Eye (tissue), 1 donor: ENCODE measurements at regions not wholly inside any gene's neighbourhood (a gene's known extent, or its start where the extent isn't known, plus 50 kb on each side); places are given as distances from the start of the nearest gene placed in this dataset.
"Not testable (repeated sequence)": the region's sequence is repeated elsewhere in the genome, so short reads cannot be mapped to it uniquely, and the experiment has no call there.

Experiments used
- DNase-seq: peaks from one replicate; pipeline ENCODE4 v3.0.0-alpha.2; 2015

DNA sequence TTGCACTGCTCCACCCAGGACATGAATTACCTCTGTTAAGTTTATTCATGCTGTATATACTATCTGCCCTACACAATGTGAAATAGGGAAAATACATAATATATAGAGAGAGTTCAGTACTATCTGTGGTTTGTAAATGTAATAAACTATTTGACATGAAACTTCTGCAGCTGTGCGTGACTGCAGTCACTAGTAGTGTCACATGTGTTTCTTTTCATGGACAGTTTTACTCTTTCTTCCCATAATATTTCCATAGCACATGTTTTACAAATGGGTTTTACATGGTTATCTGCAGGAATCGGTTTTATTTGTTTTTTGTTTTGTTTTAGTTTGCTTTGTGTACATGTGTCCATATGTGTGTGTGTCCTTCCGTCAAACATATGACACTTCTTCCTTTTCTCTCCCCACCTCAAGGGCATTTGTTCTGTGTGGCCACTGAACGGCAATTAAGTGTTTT is 1644.1 kb upstream of the FLRT2 start:
- no peak for DNase-seq

DNA sequence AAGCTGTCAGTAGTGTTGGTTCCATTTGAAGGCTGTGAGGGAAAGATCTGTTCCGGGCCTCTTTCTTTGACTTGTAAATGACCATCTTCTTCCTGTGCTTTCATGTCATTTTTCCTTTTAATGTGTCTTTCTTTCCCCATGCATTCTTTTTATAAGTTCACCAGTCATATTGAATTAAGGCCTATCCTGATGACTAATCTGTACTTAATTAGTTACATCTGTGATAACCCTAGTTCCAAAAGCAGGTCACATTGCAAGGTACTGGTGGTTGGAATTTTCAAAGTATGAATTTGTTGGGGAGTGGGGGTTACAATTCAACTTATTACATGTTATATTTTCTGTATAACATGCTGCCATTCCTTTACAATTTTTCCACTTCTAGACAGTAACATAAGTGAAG is 1642.1 kb upstream of the FLRT2 start:
- no peak for DNase-seq

DNA sequence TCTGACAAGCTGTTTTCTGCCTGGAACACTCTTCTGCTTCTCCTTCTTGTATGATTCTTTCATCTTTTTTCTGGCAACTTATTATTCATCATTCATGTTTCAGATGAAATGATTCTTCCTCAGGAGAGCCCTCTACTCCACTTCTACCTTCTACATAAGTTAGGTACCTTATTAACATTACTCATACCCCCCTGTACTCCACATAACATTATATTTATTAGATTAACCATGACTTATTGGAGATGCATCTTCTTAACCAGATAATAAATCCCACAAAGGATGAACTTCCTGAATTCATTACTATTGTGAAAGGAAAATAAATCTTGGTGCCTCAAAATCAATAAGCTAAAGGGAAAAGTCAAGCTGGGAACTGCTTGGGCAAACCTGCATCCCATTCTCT is 1636.5 kb upstream of the FLRT2 start:
- DNase-seq = no peak

DNA sequence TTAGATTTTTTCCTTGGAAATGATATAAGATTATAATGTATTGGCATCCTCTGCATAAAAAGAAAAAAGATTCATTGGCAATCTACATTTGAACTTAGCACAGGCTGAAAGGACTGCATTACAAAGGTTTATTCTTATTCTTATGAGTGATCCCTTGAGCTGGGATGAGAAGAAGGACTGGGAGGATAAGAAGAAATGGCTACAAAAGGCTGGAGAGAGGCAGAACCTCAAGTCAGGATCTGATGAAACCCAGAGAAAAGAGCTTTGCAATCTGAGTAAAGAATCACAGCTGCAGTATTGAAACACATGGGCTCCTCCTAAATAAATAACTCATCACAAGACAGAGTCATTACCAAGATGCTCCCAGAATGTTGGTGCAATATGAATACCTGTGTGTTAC is 1635.4 kb upstream of the FLRT2 start:
- DNase-seq = no peak

DNA sequence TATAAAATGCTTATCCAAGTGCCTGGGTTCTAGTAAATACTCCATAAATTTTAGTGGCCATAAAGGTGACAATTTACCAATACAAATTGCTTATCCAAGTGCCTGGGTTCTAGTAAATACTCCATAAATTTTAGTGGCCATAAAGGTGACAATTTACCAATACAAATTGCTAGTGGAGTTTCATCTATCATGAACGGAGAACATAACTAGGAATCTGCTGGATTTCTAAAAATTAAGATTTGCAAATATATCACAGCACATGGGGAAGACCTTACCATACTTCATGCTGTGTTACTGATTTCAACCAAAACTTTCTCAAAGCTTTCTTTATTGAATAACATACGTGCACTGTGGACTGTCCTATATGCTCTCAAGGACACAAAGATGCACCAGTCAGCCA is 1631.4 kb upstream of the FLRT2 start:
- not testable (repeated sequence) for DNase-seq

DNA sequence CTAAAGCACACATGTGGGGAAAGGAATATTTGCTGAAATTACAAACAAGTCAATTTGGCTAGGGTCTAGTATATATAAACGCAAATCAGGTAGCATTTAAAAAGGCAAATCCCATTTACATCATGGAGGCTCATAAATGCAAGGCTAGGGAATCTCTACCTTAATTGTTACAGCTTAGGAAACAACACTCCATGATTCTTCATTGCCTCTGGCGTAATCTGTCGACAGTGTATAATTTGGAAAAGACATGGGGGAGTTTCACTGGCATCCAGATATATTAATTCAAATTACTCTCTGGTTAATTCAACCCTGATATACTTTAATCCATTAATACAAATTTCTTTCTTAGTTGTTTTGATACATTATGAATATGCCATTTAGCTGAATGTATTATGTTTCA is 1630.2 kb upstream of the FLRT2 start:
- no peak for DNase-seq

DNA sequence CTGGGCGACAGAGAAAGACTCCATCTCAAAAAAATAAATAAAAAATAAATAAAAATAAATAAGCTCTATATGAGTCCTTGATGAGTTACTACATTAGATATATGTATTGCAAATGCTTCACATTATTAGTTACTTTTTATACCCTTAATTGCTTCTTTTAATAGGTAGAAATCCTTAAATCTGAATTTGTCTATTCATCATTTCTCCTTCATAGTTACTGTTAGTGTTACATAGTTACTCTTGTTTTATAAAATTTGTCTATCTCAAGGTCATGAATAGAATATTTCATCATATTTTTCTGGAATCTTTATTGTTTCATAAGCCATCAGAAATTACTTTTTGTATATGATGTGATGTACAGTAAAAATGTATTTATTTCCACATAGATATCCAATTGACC is 1624.8 kb upstream of the FLRT2 start:
- no peak for DNase-seq

DNA sequence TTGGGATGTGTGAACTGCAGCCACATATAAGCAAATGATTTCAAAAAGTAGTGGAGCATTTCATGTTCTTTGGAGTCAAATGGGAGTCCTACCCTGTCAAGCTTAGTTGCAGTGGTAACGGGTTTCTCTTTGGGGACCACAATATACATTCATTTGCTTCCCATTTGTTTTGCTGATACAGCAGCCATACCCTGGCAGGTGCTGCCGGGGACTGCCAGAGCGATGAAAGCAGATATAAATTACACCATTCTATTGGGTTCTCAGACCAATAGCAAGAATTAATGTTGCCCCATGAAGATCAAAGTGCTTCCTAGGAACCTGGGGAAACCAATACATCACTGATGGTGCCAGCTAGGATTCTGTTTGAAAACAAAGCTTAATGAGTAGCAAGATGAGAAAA is 1621.5 kb upstream of the FLRT2 start:
- DNase-seq = no peak

DNA sequence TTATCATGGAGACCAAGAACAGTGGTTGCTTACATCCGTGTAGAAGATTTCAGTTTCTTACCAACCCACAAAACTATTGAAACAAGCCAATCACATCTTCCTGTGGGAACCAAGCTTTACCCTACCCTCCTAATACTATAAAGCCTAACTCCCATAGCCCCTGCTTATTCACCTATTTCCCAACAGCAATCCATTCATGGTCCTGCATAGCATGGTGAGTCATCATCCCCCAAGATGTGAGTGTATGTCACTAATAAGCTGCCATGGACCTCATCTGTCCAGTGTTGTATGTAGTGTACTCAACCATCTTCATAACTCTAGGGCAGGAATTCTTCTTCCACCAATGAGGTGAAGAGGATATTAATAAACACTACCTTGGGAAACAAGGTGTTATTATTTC is 1620.4 kb upstream of the FLRT2 start:
- no peak for DNase-seq

DNA sequence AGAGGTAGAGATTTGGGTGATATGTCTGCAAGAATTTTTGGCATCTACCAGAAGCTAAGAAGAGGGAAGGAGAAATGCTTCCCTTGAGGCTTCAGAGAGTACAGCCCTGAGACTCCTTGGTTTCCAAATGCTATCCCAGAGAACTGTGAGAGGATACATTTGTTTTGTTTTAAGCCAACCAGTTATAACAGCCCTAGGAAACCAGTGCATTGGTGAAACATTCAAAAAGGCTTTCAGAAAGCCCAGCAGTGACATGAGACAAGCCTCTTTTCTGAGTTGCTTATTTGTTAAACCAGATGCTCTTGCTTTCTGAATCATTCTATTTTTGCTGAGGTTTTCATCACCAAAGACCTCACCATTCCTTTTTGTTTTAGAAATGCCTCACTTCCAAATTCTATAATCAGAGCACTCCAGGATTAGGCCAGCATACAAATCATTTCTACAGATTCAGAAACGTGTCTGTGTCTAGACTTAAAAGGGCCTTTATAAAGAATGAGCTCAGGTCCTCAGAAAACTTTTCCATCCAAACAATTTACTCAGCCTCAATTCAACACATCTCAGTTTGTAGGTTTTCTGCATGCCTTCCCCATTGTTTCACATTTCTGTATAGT is 1617.8 kb upstream of the FLRT2 start:
- DNase-seq = no peak

DNA sequence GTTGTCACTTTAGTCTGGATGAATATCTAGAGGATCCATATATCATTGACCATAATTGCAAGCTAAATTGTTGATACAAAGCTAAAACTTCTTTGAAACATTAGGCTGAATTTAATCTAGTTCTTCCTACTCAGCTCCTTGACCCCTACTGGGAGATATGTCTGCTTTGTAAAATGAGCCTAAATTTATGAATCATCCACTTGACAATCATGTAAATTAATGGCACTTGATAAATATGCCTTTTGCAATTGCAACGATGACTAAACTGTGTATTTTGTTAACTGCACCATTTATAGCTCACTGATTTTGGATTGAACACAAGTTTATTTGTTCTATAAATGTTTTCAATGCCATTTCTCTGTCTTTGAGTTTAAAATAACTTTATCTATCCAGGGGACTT is 1616.5 kb upstream of the FLRT2 start:
- DNase-seq = no peak

DNA sequence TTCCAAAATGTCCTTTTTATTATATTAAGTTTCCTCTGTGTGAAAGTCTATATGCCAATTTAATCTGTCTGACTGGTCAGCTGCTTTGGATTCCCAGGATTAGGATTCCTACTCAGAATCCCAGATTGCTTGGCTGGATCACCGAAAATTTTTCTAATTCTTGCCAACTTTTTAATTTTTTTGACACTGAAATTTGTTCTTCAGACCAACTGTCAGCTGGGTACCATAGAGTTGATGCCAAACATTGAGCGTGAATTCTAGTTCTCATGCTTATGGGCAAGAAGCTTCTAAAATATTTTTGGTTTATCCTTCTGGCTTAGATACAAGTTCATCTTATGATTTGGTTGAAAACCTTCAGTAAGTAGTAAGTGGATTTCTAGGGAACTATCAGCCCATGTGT is 1611.4 kb upstream of the FLRT2 start:
- DNase-seq = no peak

DNA sequence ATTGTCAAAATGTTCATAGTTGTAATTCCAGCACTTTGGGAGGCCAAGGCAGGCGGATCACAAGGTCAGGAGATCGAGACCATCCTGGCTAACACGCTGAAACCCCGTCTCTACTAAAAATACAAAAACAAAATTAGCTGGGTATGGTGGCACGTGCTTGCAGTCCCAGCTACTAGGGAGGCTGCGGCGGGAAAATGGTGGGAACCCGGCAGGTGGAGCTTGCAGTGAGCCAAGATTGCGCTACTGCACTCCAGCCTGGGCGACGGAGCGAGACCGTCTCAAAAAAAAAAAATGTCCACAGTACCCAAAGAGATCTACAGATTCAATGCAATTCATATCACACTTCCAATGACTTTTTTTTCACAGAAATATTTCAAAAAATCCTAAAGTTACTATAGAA is 1610.3 kb upstream of the FLRT2 start:
- not testable (repeated sequence) for DNase-seq

DNA sequence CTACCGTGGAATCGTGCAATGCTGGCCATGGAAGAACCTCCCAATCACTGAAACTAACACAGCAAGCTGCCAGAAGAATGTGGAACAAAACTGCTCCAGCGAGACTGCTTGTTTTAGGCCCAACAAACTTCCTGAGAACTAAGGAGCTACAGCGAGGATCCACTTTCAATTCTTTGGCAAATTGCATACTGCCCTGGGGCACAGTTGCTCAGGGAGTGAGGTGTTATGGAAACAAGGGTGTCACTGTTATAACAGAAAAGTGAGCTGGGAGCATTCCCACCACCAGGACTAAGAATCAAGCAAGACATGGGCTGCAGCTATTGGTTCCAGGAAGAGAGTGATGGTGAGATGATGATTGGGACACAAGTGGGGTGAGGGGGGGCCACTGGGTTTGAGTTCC is 1606.1 kb upstream of the FLRT2 start:
- DNase-seq = no peak

DNA sequence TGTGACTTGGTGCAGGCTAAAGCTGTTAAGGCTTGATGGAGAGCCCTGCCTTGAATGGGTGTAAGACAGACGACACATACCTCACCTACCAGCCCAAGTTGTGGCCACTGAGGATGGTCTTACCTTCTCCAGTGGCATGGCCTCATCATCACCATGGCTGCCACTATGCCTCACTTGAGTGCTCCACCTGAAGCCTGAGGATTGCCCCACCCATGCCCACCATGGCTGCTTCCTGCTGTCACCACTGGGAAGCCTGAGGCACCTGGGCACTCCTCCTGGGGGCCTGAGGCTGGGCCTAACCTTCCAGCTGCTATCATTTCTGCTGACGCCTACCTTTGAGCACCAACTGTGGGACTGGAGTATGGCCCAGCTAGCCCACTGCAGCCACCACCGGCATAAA is 1605.7 kb upstream of the FLRT2 start:
- no peak for DNase-seq

DNA sequence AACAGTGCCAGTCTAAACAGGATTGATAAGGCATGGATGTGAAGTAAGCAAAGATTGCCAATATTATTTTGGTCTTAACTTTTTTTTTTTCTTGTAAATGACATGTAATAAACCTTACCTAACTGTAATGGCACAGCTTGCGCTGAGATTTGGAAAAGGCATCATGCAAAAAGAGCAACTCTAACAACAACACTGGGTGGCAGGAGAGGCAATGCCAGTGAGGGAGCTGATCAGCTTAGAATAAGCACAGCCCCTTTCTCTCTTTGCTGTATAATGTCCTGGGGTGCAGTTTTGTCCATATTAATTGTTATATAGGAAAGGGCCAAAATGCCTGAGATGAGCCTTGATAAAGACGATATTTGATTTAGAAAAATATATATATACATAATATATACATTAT is 1589.7 kb upstream of the FLRT2 start:
- DNase-seq = peak; percentile 6

DNA sequence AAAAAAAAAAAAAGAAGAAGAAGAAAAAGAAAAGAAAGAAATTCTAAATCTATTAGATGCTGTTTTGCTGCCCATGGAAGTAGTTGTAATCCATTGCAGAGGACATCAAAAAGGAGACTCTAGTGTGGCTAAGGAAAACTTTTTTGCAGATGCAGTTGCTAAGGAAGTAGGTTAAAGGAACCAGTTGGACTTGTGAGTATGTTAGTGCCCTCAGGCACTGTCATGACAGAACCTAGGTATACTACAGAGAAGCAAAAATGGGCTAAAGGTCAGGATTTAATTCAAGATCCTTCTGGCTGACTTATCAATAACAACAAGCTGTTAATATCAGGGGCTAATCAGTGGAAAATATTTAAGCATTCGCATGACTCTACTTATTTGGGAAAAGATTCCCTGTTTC is 1571.6 kb upstream of the FLRT2 start:
- no peak for DNase-seq

DNA sequence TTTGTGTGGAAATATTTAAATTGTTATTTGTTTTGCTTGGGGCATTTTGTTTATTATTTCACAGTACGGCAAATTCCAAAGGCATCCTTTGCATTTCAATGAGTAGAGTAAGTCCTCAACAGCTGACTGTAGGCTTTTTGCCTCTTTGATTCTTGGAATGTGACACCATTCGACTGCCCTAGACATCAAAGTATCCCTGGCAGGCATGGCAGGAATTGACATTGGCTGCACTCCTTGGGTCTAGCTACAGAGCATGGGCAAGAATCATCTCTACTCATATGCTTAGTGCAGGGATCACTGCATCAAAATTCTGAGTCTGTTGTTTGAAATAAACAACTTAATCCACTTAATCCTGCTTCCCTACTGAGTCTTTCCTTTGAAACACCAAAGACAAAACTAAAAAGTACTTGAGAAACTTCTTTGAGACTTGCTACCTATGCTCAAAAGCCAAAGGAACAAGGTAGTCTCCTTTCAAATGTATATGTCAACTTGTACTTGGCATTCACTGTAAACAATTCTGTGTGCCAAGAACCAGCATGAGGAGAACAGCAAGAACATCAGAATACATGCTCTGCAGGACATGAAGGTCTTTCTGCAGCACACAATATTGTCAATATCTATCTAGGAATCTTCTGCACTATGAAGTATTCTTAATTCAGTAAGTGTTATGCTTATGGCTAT is 1569.0 kb upstream of the FLRT2 start:
- no peak for DNase-seq

DNA sequence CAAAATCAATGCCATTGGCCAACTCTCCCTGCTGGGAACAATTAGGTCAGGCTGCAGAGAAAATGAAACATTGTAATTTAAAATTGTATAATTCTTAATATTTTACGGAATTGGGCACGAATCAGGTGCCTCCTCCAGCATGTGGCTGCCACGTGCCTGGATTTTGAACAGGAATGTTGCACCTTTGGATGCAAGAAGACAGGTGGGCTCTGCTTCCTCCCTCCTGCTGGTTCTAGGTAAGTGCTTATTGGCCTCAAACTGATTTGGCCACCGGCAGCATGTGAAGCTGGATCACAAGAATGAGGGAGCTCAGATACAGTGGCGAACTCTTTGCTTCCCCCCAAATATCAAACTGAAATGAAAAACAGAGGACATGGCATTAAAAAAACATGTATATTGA is 1559.9 kb upstream of the FLRT2 start:
- DNase-seq = no peak

DNA sequence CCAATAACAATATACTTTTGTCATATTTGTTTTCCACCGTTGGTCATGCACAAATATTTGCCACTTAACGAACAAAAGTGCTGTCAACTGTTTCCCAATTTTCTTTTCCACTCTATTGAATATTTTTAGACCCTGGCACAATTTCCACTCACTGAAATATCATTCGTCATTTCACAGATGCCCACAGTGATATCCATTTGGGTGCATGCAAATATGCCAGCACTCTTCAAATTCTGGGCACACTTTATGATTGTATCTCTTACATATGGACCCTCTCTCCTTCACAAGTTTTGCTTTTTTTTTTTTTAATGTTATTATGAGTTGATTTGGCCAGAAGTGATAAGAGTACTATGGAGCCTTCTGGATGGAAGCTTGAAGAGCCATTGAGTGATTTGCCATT is 1557.3 kb upstream of the FLRT2 start:
- no peak for DNase-seq

DNA sequence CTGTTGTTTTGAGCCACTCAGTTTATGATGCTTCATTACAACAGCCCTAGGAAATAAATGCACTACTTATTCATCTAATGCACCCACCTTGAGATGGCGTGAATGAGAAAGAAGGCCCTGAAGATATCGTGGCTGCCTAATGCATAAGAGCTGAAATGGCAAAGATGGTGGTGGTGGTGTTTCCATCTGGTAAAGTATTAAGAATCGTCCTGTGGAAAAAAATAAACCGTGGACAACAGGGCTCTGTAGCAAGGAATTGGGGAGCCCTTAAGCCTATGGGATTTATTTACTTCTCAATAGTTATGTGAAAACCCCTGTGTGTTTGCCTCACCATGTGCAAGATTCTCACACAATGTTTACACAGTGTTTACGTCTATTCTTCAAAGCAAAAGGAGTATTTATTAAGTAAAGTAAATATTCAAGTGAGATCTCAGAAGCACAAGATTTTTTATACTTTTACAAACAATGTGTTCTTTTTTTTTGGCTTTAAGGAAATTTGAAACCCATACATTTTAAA is 1555.2 kb upstream of the FLRT2 start:
- no peak for DNase-seq

DNA sequence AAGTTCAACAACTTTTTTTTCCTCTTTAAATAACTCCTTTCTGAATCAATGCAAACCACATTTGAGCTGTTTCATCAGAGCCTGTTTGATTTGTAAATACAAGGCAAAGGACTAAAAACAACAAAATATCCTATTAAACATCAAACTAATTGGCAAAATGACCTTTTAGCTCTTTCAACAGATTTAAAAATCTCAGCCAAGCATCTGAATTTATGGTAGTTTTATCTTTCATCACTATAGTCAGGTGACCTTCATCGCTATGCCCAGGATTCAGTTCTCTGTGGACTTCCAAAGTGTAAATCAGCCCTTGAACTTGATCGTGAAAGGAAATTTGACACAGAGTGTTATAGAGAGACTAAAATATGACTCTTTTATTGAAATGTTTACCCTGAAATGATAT is 1554.5 kb upstream of the FLRT2 start:
- no peak for DNase-seq

DNA sequence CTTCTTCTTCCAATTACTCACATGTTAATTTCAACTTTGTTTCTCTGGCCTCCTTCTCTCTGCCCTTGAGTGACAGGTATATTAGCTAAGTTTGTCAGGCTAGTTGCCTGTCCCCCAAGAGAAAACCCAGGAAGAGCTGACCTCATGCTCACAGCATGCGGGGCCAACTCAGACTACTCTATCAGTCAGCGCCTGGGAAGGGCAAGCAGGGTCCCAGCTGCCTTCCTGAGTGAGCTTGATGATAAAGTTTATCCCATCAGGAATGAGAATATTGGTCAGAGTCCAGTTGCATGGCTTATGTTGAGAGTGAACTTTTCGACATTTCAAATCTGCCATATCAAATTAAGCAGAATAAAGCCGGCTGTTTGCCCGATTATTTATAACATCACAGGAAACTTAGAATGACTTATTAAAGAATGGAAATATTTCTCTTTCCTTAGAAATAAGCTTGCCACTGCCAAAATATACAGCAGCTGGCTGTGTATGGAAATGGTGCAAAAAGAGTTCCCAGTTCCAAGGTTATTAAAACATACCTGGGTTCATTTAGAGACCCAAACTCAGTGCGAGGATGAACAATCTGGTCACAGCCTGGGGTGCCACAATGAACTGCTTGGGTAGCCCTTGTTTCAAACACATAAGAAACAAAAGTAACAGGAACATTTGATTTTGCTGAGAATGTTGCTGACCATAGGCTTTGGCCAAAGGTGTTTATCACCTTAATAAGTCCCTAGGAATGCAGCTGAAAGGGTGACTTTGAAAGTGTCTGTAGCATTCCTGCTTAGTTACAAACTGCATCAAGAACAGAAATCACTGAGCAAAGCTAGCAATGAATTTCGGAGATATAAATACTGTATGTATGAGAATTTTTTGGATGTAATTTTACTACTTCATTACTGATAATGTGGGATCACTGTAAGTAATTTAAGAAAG is 1553.8 kb upstream of the FLRT2 start:
- DNase-seq = peak; percentile 67

DNA sequence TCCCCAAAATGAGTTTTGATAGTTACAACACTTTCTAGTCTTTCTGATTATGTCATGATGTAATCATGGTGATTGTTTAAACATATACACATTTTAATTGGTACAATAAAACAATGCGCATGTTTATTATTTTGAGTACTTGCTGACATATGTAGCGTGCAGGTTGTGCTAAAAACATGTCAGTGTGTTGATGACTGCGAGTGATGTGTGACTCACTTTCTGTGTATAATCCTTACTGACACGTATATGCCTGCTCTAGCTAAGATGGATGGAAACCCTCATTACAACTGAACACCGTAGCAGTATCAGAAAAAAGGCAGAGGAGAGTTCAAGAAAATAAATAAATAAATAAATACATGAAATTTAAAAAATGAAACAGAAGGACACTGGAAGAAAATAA is 1552.4 kb upstream of the FLRT2 start:
- DNase-seq = no peak
